ENCODE measurements at regions not wholly inside any gene's neighbourhood (a gene's known extent, or its start where the extent isn't known, plus 50 kb on each side); places are given as distances from the start of the nearest gene placed in this dataset.

DNA sequence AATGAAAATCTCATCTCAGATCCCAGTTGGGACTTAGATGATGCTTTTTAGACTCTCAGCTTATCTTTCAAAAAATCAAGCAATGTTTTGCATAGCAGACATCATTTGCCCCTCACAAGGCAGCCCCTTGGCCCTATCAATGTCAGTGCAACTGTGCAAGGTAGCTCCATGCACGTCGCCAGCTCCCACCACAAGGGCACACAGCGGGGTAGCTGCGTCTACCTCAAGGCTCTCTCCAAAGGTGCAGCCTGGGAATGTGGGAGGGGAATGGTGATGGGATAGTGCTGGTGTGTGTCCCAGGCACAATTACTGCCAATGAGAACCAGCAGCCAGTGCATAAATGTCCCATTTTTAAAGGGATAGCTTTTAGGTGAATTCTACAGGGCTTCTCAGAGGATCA is 137.5 kb upstream of the SYNDIG1 start:
- TF ChIP-seq, protein P1, sequence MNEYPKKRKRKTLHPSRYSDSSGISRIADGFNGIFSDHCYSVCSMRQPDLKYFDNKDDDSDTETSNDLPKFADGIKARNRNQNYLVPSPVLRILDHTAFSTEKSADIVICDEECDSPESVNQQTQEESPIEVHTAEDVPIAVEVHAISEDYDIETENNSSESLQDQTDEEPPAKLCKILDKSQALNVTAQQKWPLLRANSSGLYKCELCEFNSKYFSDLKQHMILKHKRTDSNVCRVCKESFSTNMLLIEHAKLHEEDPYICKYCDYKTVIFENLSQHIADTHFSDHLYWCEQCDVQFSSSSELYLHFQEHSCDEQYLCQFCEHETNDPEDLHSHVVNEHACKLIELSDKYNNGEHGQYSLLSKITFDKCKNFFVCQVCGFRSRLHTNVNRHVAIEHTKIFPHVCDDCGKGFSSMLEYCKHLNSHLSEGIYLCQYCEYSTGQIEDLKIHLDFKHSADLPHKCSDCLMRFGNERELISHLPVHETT (CRISPR knock-in tag; conservative IDR thresholded peaks at IDR 0.05 in 1 of 2, IDR thresholded peaks at IDR 0.05 in 1 of 2): no peak
- TF ChIP-seq, protein P2, sequence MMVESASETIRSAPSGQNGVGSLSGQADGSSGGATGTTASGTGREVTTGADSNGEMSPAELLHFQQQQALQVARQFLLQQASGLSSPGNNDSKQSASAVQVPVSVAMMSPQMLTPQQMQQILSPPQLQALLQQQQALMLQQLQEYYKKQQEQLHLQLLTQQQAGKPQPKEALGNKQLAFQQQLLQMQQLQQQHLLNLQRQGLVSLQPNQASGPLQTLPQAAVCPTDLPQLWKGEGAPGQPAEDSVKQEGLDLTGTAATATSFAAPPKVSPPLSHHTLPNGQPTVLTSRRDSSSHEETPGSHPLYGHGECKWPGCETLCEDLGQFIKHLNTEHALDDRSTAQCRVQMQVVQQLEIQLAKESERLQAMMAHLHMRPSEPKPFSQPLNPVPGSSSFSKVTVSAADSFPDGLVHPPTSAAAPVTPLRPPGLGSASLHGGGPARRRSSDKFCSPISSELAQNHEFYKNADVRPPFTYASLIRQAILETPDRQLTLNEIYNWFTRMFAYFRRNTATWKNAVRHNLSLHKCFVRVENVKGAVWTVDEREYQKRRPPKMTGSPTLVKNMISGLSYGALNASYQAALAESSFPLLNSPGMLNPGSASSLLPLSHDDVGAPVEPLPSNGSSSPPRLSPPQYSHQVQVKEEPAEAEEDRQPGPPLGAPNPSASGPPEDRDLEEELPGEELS (CRISPR knock-in tag; IDR thresholded peaks at IDR 0.05; ENCODE audit: borderline replicate concordance): no peak
- TF ChIP-seq KLF10 (CRISPR knock-in tag; IDR thresholded peaks at IDR 0.05) (no peak), CHCHD3 (CRISPR knock-in tag; IDR thresholded peaks at IDR 0.05) (no peak), HMG20B (CRISPR knock-in tag; IDR thresholded peaks at IDR 0.05) (no peak), ZNF311 (CRISPR knock-in tag; IDR thresholded peaks at IDR 0.05) (no peak), RAD21 (CRISPR knock-in tag; conservative IDR thresholded peaks at IDR 0.05 in 1 of 2, IDR thresholded peaks at IDR 0.05 in 1 of 2) (no peak), SMARCE1 (IDR thresholded peaks at IDR 0.05) (no peak), TCF7 (IDR thresholded peaks at IDR 0.05; ENCODE audit: borderline replicate concordance) (no peak), BHLHE40 (IDR thresholded peaks at IDR 0.05; ENCODE audit: low read length) (no peak), BRF1 (IDR thresholded peaks at IDR 0.05; ENCODE audit: borderline replicate concordance, extremely low read depth, insufficient read length) (no peak)
- TF ChIP-seq, protein P3, sequence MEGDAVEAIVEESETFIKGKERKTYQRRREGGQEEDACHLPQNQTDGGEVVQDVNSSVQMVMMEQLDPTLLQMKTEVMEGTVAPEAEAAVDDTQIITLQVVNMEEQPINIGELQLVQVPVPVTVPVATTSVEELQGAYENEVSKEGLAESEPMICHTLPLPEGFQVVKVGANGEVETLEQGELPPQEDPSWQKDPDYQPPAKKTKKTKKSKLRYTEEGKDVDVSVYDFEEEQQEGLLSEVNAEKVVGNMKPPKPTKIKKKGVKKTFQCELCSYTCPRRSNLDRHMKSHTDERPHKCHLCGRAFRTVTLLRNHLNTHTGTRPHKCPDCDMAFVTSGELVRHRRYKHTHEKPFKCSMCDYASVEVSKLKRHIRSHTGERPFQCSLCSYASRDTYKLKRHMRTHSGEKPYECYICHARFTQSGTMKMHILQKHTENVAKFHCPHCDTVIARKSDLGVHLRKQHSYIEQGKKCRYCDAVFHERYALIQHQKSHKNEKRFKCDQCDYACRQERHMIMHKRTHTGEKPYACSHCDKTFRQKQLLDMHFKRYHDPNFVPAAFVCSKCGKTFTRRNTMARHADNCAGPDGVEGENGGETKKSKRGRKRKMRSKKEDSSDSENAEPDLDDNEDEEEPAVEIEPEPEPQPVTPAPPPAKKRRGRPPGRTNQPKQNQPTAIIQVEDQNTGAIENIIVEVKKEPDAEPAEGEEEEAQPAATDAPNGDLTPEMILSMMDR (IDR thresholded peaks at IDR 0.05 in 2 of 3, conservative IDR thresholded peaks at IDR 0.05 in 1 of 3; ENCODE audit: insufficient read depth in 2 of 3, low read depth in 1 of 3, low read length in 3 of 3): no peak

Data from K562 (cell line).